PFSK-1 (cell line): ENCODE measurements at regions not wholly inside any gene's neighbourhood (a gene's known extent, or its start where the extent isn't known, plus 50 kb on each side); places are given as distances from the start of the nearest gene placed in this dataset.

ENCODE experiments used
- POLR2AphosphoS5 ChIP-seq: IDR thresholded peaks from 2 replicates; pipeline ENCODE4 v1.6.1; 2012; ENCODE audit warnings: low read depth, mild to moderate bottlenecking, control low read depth, low read length, moderate library complexity
- REST ChIP-seq, 2 experiments: IDR thresholded peaks; 2 replicates each; pipeline versions ENCODE4 v1.6.1 to v1.8.0; 2011 to 2012; ENCODE audit warnings: low read depth in 2 of 2, low read length in 2 of 2, control low read depth in 1 of 2, inconsistent platforms in 1 of 2, mild to moderate bottlenecking in 1 of 2, moderate library complexity in 1 of 2; ENCODE audit not compliant: insufficient read depth in 1 of 2
- SIN3A ChIP-seq: IDR thresholded peaks from 2 replicates; pipeline ENCODE4 v1.6.1; 2012; ENCODE audit warnings: mild to moderate bottlenecking, low read length, moderate library complexity, borderline replicate concordance; ENCODE audit not compliant: insufficient read depth
- TAF1 ChIP-seq: IDR thresholded peaks from 2 replicates; pipeline ENCODE4 v1.6.1; 2012; ENCODE audit warnings: low read length, control low read depth, borderline replicate concordance; ENCODE audit not compliant: insufficient read depth

- TF ChIP-seq TAF1 (no peak), SIN3A (no peak), POLR2AphosphoS5 (no peak), REST (IDR thresholded peaks at IDR 0.05; ENCODE audit: insufficient read depth in 1 of 2, low read depth in 2 of 2, low read length in 2 of 2) (no peak)
Measured at GRCh38 chr10:124219062-124219461, 125.7 kb upstream of the CHST15 start.
